Neural progenitor cell (in vitro differentiated cells): ENCODE measurements at regions not wholly inside any gene's neighbourhood (a gene's known extent, or its start where the extent isn't known, plus 50 kb on each side); places are given as distances from the start of the nearest gene placed in this dataset.

Source experiments
- DNase-seq: peaks from one replicate; pipeline ENCODE4 v3.0.0-alpha.2; 2016; ENCODE audit warnings: low spot score
- H2AFZ ChIP-seq: fragments of 200-600 bp; sonication (generic); replicated peaks from 2 replicates; pipeline ENCODE4 v1.6.1; 2016; ENCODE audit warnings: antibody characterized with exemption
- H3F3A ChIP-seq: fragments of 200-600 bp; sonication (generic); 2 replicates; pipeline ENCODE4 v1.6.1; 2016; ENCODE audit warnings: antibody characterized with exemption, low read depth
- H3K27ac ChIP-seq: fragments of 200-600 bp; sonication (generic); 2 replicates; pipeline ENCODE4 v1.5.1; 2016; ENCODE audit warnings: mild to moderate bottlenecking
- H3K27me3 ChIP-seq: fragments of 200-600 bp; sonication (generic); 2 replicates; pipeline ENCODE4 v1.6.1; 2016; ENCODE audit warnings: mild to moderate bottlenecking, moderate library complexity
- H3K36me3 ChIP-seq: fragments of 200-600 bp; sonication (generic); 2 replicates; pipeline ENCODE4 v1.5.1; 2016
- H3K4me1 ChIP-seq: fragments of 200-600 bp; sonication (generic); 2 replicates; pipeline ENCODE4 v1.6.1; 2016; ENCODE audit warnings: mixed run types
- H3K4me2 ChIP-seq: fragments of 200-600 bp; sonication (generic); 2 replicates; pipeline ENCODE4 v1.6.1; 2016
- H3K4me3 ChIP-seq: fragments of 200-600 bp; sonication (generic); 2 replicates; pipeline ENCODE4 v1.5.1; 2016
- H3K79me2 ChIP-seq: fragments of 200-600 bp; sonication (generic); 2 replicates; pipeline ENCODE4 v1.6.1; 2016; ENCODE audit warnings: low read depth
- H3K9ac ChIP-seq: fragments of 200-600 bp; sonication (generic); 2 replicates; pipeline ENCODE4 v1.6.1; 2016
- H3K9me3 ChIP-seq: fragments of 200-600 bp; sonication (generic); 2 replicates; pipeline ENCODE4 v1.5.1; 2016; ENCODE audit warnings: low read depth
- H4K20me1 ChIP-seq: fragments of 200-600 bp; sonication (generic); 2 replicates; pipeline ENCODE4 v1.6.1; 2016; ENCODE audit warnings: low read depth
- H3K27ac Mint-ChIP-seq: 3 replicates; pipeline ENCODE4 v1.8.0; 2021; ENCODE audit warnings: mixed read lengths
- H3K27me3 Mint-ChIP-seq: 2 replicates; pipeline ENCODE4 v1.8.0; 2022; ENCODE audit warnings: low read depth, mild to moderate bottlenecking, inconsistent platforms, moderate library complexity, mixed read lengths; ENCODE audit not compliant: insufficient read depth
- H3K36me3 Mint-ChIP-seq: 3 replicates; pipeline ENCODE4 v1.8.0; 2021; ENCODE audit warnings: mixed read lengths
- H3K4me1 Mint-ChIP-seq: 3 replicates; pipeline ENCODE4 v1.8.0; 2021; ENCODE audit warnings: mixed read lengths
- H3K4me3 Mint-ChIP-seq: 3 replicates; pipeline ENCODE4 v1.8.0; 2021; ENCODE audit warnings: mild to moderate bottlenecking, moderate library complexity, mixed read lengths
- H3K9me3 Mint-ChIP-seq: 3 replicates; pipeline ENCODE4 v1.8.0; 2020; ENCODE audit warnings: mixed read lengths
- EZH2 ChIP-seq: fragments of 200-600 bp; sonication (generic); IDR thresholded peaks from 2 replicates; pipeline ENCODE4 v1.6.1; 2017; ENCODE audit warnings: antibody characterized with exemption, mild to moderate bottlenecking, moderate library complexity
- EZH2phosphoT487 ChIP-seq: fragments of 200-600 bp; sonication (generic); IDR thresholded peaks from 2 replicates; pipeline ENCODE4 v1.6.1; 2017; ENCODE audit warnings: antibody characterized with exemption
- TF ChIP-seq, protein P1 (sequence below): fragments of 200-600 bp; sonication (generic); IDR thresholded peaks from 2 replicates; pipeline ENCODE4 v1.5.1; 2017; ENCODE audit warnings: antibody characterized with exemption, mild to moderate bottlenecking

DNA sequence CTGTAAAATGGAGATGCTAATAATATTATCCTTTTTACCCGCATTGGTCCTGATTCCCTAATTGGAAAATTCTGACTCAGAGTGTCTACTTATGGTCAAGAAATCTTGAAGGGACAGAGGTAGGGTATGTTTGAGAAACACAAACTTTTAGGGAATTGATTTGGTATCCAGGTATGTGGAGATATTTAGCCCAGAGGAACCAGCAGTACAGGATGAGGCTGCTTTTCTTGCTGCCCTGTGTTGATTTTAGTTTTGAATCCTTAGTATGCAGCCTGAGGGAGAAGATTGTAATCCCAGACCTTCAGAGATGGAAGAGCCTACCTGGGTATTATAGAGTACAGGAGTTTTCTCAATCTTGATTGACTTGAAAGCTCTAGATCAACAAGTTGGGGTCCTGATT lies 569.1 kb downstream of the PDCD6IP start:
- H3K27me3 Mint-ChIP-seq: peaks cover 3% of the 10 kb centered on the region
- no peak for DNase-seq
- Histone ChIP-seq H3K4me3 (no peak overlapping the region), H3K27ac (no peak overlapping the region), H2AFZ (no peak overlapping the region), H3K9me3 (no peaks in the 10 kb centered on the region), H4K20me1 (no peaks in the 10 kb centered on the region), H3K79me2 (no peaks in the 10 kb centered on the region), H3K27me3 (peaks cover 12% of the 10 kb centered on the region), H3K9ac (no peak overlapping the region), H3K4me2 (no peak overlapping the region), H3K36me3 (no peaks in the 10 kb centered on the region), H3F3A (peaks cover 7% of the 10 kb centered on the region), H3K4me1 (peaks cover 7% of the 10 kb centered on the region)
- peaks cover 19% of the 10 kb centered on the region for H3K4me1 Mint-ChIP-seq
- peaks cover 5% of the 10 kb centered on the region for H3K36me3 Mint-ChIP-seq
- no peak overlapping the region for H3K4me3 Mint-ChIP-seq
- TF ChIP-seq EZH2 (no peak), EZH2phosphoT487 (no peak)
- TF ChIP-seq, protein P1, sequence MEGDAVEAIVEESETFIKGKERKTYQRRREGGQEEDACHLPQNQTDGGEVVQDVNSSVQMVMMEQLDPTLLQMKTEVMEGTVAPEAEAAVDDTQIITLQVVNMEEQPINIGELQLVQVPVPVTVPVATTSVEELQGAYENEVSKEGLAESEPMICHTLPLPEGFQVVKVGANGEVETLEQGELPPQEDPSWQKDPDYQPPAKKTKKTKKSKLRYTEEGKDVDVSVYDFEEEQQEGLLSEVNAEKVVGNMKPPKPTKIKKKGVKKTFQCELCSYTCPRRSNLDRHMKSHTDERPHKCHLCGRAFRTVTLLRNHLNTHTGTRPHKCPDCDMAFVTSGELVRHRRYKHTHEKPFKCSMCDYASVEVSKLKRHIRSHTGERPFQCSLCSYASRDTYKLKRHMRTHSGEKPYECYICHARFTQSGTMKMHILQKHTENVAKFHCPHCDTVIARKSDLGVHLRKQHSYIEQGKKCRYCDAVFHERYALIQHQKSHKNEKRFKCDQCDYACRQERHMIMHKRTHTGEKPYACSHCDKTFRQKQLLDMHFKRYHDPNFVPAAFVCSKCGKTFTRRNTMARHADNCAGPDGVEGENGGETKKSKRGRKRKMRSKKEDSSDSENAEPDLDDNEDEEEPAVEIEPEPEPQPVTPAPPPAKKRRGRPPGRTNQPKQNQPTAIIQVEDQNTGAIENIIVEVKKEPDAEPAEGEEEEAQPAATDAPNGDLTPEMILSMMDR: no peak
- peaks cover 32% of the 10 kb centered on the region for H3K9me3 Mint-ChIP-seq
- H3K27ac Mint-ChIP-seq: no peak overlapping the region

DNA sequence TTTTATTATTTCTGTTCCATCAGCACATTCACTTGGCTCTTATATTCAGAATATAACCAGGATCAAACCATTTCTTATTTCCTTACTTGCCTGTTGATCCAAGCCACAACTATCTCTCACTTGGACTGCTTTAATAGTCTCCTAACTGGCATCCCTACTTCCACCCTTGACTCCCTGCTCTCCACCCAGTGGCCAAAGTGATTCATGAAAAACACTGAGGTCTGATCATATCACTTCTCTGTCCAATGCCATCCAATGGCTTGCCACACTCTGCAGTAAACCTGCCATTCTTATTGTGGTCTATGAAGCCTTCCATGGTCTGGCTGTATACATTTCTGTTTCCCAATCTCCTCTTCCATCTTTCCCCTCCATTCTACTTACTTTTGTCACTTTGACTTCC lies 576.1 kb downstream of the PDCD6IP start:
- no peaks in the 10 kb centered on the region for H3K79me2 ChIP-seq
- H3K4me2 ChIP-seq: no peak overlapping the region
- H2AFZ ChIP-seq: no peak overlapping the region
- no peaks in the 10 kb centered on the region for H3F3A ChIP-seq
- no peaks in the 10 kb centered on the region for H3K4me1 ChIP-seq
- Mint-ChIP-seq H3K27me3 (no peaks in the 10 kb centered on the region), H3K4me3 (no peak overlapping the region), H3K36me3 (no peaks in the 10 kb centered on the region), H3K9me3 (peaks cover 11% of the 10 kb centered on the region), H3K4me1 (no peaks in the 10 kb centered on the region), H3K27ac (no peak overlapping the region)
- no peaks in the 10 kb centered on the region for H3K9me3 ChIP-seq
- no peak for TF ChIP-seq EZH2phosphoT487
- TF ChIP-seq, protein P1: no peak
- TF ChIP-seq EZH2: no peak
- H3K9ac ChIP-seq: no peak overlapping the region
- no peaks in the 10 kb centered on the region for H3K36me3 ChIP-seq
- no peak overlapping the region for H3K4me3 ChIP-seq
- no peaks in the 10 kb centered on the region for H4K20me1 ChIP-seq
- no peaks in the 10 kb centered on the region for H3K27me3 ChIP-seq
- no peak overlapping the region for H3K27ac ChIP-seq
- no peak for DNase-seq

DNA sequence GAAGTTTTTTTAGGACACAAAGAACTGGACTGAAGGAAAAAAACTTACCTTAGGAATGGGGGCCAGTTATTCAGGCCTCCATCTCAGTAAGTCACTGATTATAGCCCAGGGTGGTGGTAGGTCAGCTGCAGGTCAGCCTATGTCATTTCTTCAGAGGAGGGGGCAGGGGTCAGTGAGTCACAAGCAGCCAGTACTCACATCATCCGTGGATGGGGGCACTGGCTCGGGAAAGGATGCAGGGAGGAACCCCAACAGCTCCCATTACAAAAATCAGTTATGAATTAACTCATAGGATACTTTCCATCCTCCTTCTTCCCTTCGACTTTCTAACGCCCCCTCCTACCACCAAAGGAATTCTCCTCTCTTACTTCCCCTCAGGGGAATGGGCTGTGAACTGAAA lies 578.3 kb downstream of the PDCD6IP start:
- no peaks in the 10 kb centered on the region for H3K27me3 ChIP-seq
- TF ChIP-seq EZH2 (no peak), EZH2phosphoT487 (no peak)
- TF ChIP-seq, protein P1: no peak
- no peaks in the 10 kb centered on the region for H3F3A ChIP-seq
- H3K4me1 ChIP-seq: no peaks in the 10 kb centered on the region
- no peak overlapping the region for H3K4me2 ChIP-seq
- no peak overlapping the region for H3K9ac ChIP-seq
- Mint-ChIP-seq H3K36me3 (no peaks in the 10 kb centered on the region), H3K9me3 (peaks cover 2% of the 10 kb centered on the region), H3K4me3 (no peak overlapping the region), H3K4me1 (no peaks in the 10 kb centered on the region), H3K27ac (no peak overlapping the region), H3K27me3 (no peaks in the 10 kb centered on the region)
- H3K27ac ChIP-seq: no peak overlapping the region
- no peaks in the 10 kb centered on the region for H3K79me2 ChIP-seq
- H3K9me3 ChIP-seq: no peaks in the 10 kb centered on the region
- no peaks in the 10 kb centered on the region for H4K20me1 ChIP-seq
- no peak overlapping the region for H3K4me3 ChIP-seq
- DNase-seq: no peak
- H2AFZ ChIP-seq: no peak overlapping the region
- H3K36me3 ChIP-seq: no peaks in the 10 kb centered on the region

DNA sequence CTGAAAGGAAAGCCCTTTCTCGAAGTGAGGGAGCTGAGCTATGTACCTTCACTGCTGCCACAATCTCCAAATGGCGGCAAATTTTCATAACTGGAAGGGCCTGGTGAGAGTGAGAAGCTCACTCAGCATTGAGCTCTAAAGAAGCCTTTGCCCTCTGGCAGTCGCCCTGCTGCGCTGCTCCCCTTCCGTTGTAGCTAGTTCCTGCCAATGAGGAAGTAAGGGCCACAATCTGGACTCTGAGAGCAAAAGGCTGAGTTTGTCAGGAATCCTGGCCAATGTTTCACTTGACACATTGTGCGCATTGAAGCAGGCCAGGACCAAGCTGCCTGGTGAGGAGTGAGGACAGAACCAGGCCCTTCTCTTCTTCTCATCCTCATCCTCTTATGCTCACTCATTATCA lies 579.5 kb downstream of the PDCD6IP start:
- Mint-ChIP-seq H3K36me3 (no peaks in the 10 kb centered on the region), H3K27ac (no peak overlapping the region), H3K9me3 (no peaks in the 10 kb centered on the region), H3K4me1 (no peaks in the 10 kb centered on the region), H3K4me3 (no peak overlapping the region), H3K27me3 (no peaks in the 10 kb centered on the region)
- Histone ChIP-seq H3K4me2 (no peak overlapping the region), H3F3A (no peaks in the 10 kb centered on the region), H2AFZ (no peak overlapping the region), H3K27me3 (no peaks in the 10 kb centered on the region), H3K4me3 (no peak overlapping the region), H4K20me1 (no peaks in the 10 kb centered on the region), H3K79me2 (no peaks in the 10 kb centered on the region), H3K27ac (no peak overlapping the region), H3K36me3 (no peaks in the 10 kb centered on the region), H3K4me1 (no peaks in the 10 kb centered on the region), H3K9me3 (no peaks in the 10 kb centered on the region), H3K9ac (no peak overlapping the region)
- DNase-seq: no peak
- TF ChIP-seq, protein P1: no peak
- TF ChIP-seq EZH2phosphoT487 (no peak), EZH2 (no peak)
